Uterus (tissue), 3 donors: ENCODE measurements at regions not wholly inside any gene's neighbourhood (a gene's known extent, or its start where the extent isn't known, plus 50 kb on each side); places are given as distances from the start of the nearest gene placed in this dataset.

Experiments used
- DNase-seq, 2 donors: peaks; one replicate each; pipeline ENCODE4 v3.0.0-alpha.2; 2019 to 2020
- H3K27ac ChIP-seq, 2 donors: fragments of 200-600 bp; sonication (generic); 1 replicate in 1 of 2; 2 replicates in 1 of 2; pipeline ENCODE4 v1.5.1; 2016 to 2018
- H3K27me3 ChIP-seq, 2 donors: fragments of 200-600 bp; sonication (generic); one replicate each; pipeline ENCODE4 v1.5.1; 2018 to 2019; ENCODE audit warnings: control low read depth in 1 of 2
- H3K36me3 ChIP-seq, 2 donors: fragments of 200-600 bp; sonication (generic); one replicate each; pipeline ENCODE4 v1.5.1; 2019; ENCODE audit warnings: control low read depth in 1 of 2
- H3K4me1 ChIP-seq, 2 donors: fragments of 200-600 bp; sonication (generic); one replicate each; pipeline ENCODE4 v1.5.1; 2018 to 2019; ENCODE audit warnings: control low read depth in 1 of 2
- H3K4me3 ChIP-seq, 2 donors: fragments of 200-600 bp; sonication (generic); 1 replicate in 1 of 2; 2 replicates in 1 of 2; pipeline ENCODE4 v1.5.1; 2018 to 2019; ENCODE audit warnings: mild to moderate bottlenecking in 1 of 2
- H3K9me3 ChIP-seq, 2 donors: fragments of 200-600 bp; sonication (generic); one replicate each; pipeline ENCODE4 v1.5.1; 2019; ENCODE audit warnings: control low read depth in 1 of 2
- POLR2A ChIP-seq, 2 donors: fragments of 450-650 bp; IDR thresholded peaks; one replicate each; pipeline ENCODE4 v1.6.1; 2016; ENCODE audit warnings: antibody characterized with exemption in 2 of 2, mild to moderate bottlenecking in 1 of 2, moderate library complexity in 1 of 2
- intact Hi-C: fragments of 100-400 bp; cut with DNase I; formaldehyde crosslinking; loops from one replicate; pipeline ENCODE4 v1.15.1; 2023; ENCODE audit warnings: low total_unique reads
- TF ChIP-seq, protein P1 (sequence below), 4 experiments: fragments of 200-600 bp in 2 of 4; fragments of 450-650 bp in 2 of 4; sonication (generic) in 2 of 4; IDR thresholded peaks; one replicate each; pipeline ENCODE4 v1.5.1; 2016 to 2019; ENCODE audit warnings: antibody characterized with exemption in 4 of 4, mild to moderate bottlenecking in 2 of 4, moderate library complexity in 1 of 4
- donor health status: DM: yes; HTN: yes; CAD: no.

DNA sequence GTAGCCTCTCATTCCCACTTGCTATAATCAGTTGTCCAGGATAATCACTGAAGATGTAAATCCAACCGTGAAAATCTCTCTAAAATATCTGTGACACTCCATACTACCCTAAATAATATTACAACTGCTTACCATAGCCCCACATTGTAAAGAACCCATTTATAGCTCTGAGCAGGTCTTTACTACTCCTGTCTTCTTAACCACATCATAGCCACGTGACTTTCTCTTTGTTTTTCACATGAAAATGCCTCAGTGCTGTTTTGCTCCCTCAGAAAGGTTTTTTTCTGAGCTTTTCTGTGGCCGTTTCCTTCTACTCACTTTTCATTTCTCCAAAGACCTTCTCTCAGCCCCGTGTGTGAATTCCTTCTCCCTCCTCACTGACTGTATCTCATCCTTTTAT, 662.2 kb upstream of the ADARB2 start:
- H3K27me3 ChIP-seq, result no peaks in the 10 kb centered on the region
- no peaks in the 10 kb centered on the region for H3K9me3 ChIP-seq
- no peak for DNase-seq
- no peak overlapping the region for H3K27ac ChIP-seq
- TF ChIP-seq POLR2A (IDR thresholded peaks at IDR 0.05), result no peak
- TF ChIP-seq, protein P1, sequence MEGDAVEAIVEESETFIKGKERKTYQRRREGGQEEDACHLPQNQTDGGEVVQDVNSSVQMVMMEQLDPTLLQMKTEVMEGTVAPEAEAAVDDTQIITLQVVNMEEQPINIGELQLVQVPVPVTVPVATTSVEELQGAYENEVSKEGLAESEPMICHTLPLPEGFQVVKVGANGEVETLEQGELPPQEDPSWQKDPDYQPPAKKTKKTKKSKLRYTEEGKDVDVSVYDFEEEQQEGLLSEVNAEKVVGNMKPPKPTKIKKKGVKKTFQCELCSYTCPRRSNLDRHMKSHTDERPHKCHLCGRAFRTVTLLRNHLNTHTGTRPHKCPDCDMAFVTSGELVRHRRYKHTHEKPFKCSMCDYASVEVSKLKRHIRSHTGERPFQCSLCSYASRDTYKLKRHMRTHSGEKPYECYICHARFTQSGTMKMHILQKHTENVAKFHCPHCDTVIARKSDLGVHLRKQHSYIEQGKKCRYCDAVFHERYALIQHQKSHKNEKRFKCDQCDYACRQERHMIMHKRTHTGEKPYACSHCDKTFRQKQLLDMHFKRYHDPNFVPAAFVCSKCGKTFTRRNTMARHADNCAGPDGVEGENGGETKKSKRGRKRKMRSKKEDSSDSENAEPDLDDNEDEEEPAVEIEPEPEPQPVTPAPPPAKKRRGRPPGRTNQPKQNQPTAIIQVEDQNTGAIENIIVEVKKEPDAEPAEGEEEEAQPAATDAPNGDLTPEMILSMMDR (IDR thresholded peaks at IDR 0.05), result no peak
- H3K36me3 ChIP-seq, result no peaks in the 10 kb centered on the region
- no peaks in the 10 kb centered on the region for H3K4me1 ChIP-seq
- H3K4me3 ChIP-seq, result no peak overlapping the region
- intact Hi-C loops, result no loop called here

DNA sequence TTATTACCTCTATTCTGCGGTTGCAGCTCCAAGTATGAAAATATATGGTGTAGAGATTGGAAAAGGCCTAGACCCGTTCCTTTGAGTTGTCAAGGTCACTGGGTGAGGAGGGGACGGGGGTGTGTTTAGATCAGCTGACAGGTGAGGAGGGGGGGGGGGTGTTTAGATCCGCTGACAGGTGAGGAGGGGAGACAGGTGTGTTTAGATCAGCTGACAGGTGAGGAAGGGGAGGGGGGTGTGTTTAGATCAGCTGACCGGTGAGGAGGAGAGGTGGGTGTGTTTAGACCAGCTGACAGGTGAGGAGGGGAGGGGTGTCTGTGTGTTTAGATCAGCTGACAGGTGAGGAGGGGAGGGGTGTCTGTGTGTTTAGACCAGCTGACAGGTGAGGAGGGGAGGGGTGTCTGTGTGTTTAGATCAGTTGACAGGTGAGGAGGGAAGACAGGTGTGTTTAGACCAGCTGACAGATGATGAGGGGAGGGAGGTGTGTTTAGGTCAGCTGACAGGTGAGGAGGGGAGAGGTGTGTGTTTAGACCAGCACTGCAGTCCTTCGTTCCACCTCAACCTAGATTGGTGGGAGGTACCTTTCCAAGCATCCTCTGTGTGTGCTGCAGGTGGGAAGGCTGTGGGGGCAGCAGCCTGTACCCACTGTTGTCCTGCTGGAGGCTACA, 655.0 kb upstream of the ADARB2 start:
- no peaks in the 10 kb centered on the region for H3K9me3 ChIP-seq
- H3K27me3 ChIP-seq, result no peaks in the 10 kb centered on the region
- intact Hi-C loops, result no loop called here
- H3K27ac ChIP-seq, result no peak overlapping the region
- TF ChIP-seq POLR2A (IDR thresholded peaks at IDR 0.05), result no peak
- H3K4me1 ChIP-seq, result no peaks in the 10 kb centered on the region
- DNase-seq, result no peak
- no peak overlapping the region for H3K4me3 ChIP-seq
- H3K36me3 ChIP-seq, result no peaks in the 10 kb centered on the region

DNA sequence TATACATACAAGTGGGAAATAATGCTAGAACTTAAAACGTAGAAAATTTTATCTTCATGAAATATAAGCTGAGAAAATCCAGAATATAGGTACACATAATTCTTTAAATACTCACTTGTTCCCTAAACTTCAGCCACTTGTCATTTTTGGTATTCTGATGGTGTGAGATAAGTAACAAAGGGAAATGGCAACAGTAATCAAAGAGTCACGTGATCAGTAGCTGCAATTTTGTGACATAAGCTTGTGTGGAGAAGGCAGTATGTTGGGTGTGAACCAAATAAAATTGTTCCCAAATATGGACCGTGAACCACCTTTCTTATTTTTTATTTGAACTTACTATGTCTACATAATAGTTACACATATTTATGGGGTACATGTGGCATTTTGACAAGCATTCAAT, 650.3 kb upstream of the ADARB2 start:
- H3K4me3 ChIP-seq, result no peak overlapping the region
- no peak for DNase-seq
- intact Hi-C loops, result no loop called here
- no peaks in the 10 kb centered on the region for H3K36me3 ChIP-seq
- H3K27me3 ChIP-seq, result no peaks in the 10 kb centered on the region
- H3K9me3 ChIP-seq, result no peaks in the 10 kb centered on the region
- H3K27ac ChIP-seq, result no peak overlapping the region
- no peaks in the 10 kb centered on the region for H3K4me1 ChIP-seq
- no peak for TF ChIP-seq POLR2A (IDR thresholded peaks at IDR 0.05)
- TF ChIP-seq, protein P1 (IDR thresholded peaks at IDR 0.05), result no peak

DNA sequence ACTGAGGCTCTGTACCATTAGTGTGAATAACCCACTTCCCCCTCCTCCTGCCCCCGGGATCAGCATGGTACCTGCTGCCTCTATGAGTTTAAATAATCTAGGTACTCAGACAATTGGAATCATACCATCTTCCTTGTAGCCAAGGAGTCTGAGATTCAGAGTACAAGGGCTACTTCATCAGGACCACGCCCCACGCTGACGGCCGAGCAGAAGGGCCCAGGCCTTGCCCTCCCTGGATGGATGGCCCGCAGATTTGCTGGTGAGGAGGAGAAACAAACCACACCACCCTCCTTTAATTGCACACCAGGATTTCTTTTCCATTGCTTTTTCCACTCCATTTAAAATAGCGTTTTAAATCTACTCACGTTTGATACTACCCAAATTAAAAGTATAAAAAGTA, 649.9 kb upstream of the ADARB2 start:
- DNase-seq, result no peak
- H3K4me1 ChIP-seq, result no peaks in the 10 kb centered on the region

DNA sequence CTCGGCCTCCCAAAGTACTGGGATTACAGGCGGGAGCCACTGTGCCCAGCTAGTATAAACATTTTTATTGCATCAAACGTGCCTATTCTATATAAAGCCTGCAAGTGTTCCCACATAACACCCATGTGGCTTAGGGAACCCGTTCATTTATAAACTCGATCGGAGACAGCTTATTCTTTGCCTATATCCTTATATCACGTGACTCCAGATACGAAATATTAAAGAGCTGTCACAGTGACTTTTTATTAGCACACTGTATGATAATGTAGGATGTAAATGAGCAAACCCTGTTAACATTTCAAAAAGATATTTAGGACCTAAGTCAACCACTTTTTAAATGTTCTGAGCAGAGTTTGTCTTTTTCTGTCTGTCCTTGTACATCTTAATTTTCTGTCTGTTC, 642.9 kb upstream of the ADARB2 start:
- no peaks in the 10 kb centered on the region for H3K36me3 ChIP-seq
- intact Hi-C loops, result no loop called here
- H3K27ac ChIP-seq, result no peak overlapping the region
- TF ChIP-seq, protein P1 (IDR thresholded peaks at IDR 0.05), result no peak
- TF ChIP-seq POLR2A (IDR thresholded peaks at IDR 0.05), result no peak
- no peaks in the 10 kb centered on the region for H3K4me1 ChIP-seq
- no peaks in the 10 kb centered on the region for H3K27me3 ChIP-seq
- H3K4me3 ChIP-seq, result no peak overlapping the region
- no peak for DNase-seq
- no peaks in the 10 kb centered on the region for H3K9me3 ChIP-seq

More for the DNA sequence above, 649.9 kb upstream of the ADARB2 start:
- no peak overlapping the region for H3K4me3 ChIP-seq
- H3K27me3 ChIP-seq, result no peaks in the 10 kb centered on the region
- no peak overlapping the region for H3K27ac ChIP-seq
- TF ChIP-seq, protein P1 (IDR thresholded peaks at IDR 0.05), result no peak
- TF ChIP-seq POLR2A (IDR thresholded peaks at IDR 0.05), result no peak
- intact Hi-C loops, result no loop called here
- no peaks in the 10 kb centered on the region for H3K9me3 ChIP-seq
- H3K36me3 ChIP-seq, result no peaks in the 10 kb centered on the region

DNA sequence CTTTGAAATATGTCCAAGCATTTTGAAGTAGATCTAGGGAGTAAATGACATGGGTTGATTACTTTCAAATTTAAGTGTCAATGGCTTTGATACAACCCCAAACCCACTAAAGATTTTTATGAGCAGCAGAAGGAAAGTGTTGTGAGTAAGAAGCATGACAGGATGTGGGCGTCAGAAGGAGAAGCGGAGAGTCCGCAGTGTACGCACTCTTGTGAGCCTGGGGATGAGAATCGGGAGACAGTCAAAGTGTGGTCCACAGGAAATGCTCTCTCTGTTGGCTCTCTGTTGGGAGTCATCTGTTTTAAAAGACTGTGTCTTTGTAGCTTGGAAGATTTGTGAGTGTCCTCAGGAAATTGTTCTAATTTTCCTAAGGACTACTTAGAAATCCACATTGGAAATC, 629.8 kb upstream of the ADARB2 start:
- Histone ChIP-seq H3K9me3 (peaks cover 0 to 3% of the 10 kb centered on the region in 2 donors), H3K36me3 (no peaks in the 10 kb centered on the region), H3K27ac (no peak overlapping the region), H3K27me3 (no peaks in the 10 kb centered on the region), H3K4me1 (no peaks in the 10 kb centered on the region), H3K4me3 (no peak overlapping the region)
- TF ChIP-seq POLR2A (IDR thresholded peaks at IDR 0.05), result no peak
- TF ChIP-seq, protein P1 (IDR thresholded peaks at IDR 0.05), result no peak
- DNase-seq, result no peak
- intact Hi-C loops, result no loop called here
